GM18873 (cell line): ENCODE measurements at regions not wholly inside any gene's neighbourhood (a gene's known extent, or its start where the extent isn't known, plus 50 kb on each side); places are given as distances from the start of the nearest gene placed in this dataset.
"Not testable (repeated sequence)": the region's sequence is repeated elsewhere in the genome, so short reads cannot be mapped to it uniquely, and the experiment has no call there.

Experiments
- ATAC-seq: cut with Tn5 transposase; IDR thresholded peaks from one replicate; pipeline ENCODE4 v1.9.1; 2021; ENCODE audit warnings: mild to moderate bottlenecking, moderate library complexity, moderate number of reproducible peaks; ENCODE audit not compliant: unreplicated experiment, low FRiP score

GRCh38 chr12:131597333-131597732 lies 113.6 kb upstream of the SFSWAP start:
- ATAC-seq: no peak

- no peak for ATAC-seq
Measured at GRCh38 chr12:131598717-131599116, 112.2 kb upstream of the SFSWAP start.

- ATAC-seq: no peak
Measured at GRCh38 chr12:131599190-131600159, 111.4 kb upstream of the SFSWAP start.

GRCh38 chr12:131600160-131600532 lies 110.7 kb upstream of the SFSWAP start:
- no peak for ATAC-seq

GRCh38 chr12:131601499-131601898 lies 109.4 kb upstream of the SFSWAP start:
- not testable (repeated sequence) for ATAC-seq

GRCh38 chr12:131603106-131603938 lies 107.6 kb upstream of the SFSWAP start:
- no peak for ATAC-seq

GRCh38 chr12:131603939-131604795 lies 106.7 kb upstream of the SFSWAP start:
- ATAC-seq: no peak

- ATAC-seq: no peak
Measured at GRCh38 chr12:131604859-131605258, 106.0 kb upstream of the SFSWAP start.

- ATAC-seq: no peak
Measured at GRCh38 chr12:131605304-131605829, 105.5 kb upstream of the SFSWAP start.

- ATAC-seq: no peak
Measured at GRCh38 chr12:131606218-131606901, 104.5 kb upstream of the SFSWAP start.

GRCh38 chr12:131607658-131608447 lies 103.0 kb upstream of the SFSWAP start:
- ATAC-seq: peak; percentile 70

GRCh38 chr12:131608740-131609690 lies 101.9 kb upstream of the SFSWAP start:
- no peak for ATAC-seq

GRCh38 chr12:131609762-131610161 lies 101.1 kb upstream of the SFSWAP start:
- ATAC-seq: no peak

GRCh38 chr12:131610181-131610580 lies 100.7 kb upstream of the SFSWAP start:
- no peak for ATAC-seq

- no peak for ATAC-seq
Measured at GRCh38 chr12:131610891-131611290, 100.0 kb upstream of the SFSWAP start.

- no peak for ATAC-seq
Measured at GRCh38 chr12:131611416-131612091, 99.3 kb upstream of the SFSWAP start.

GRCh38 chr12:131612092-131612755 lies 98.7 kb upstream of the SFSWAP start:
- ATAC-seq: no peak
